ENCODE measurements at regions not wholly inside any gene's neighbourhood (a gene's known extent, or its start where the extent isn't known, plus 50 kb on each side); places are given as distances from the start of the nearest gene placed in this dataset.

DNA sequence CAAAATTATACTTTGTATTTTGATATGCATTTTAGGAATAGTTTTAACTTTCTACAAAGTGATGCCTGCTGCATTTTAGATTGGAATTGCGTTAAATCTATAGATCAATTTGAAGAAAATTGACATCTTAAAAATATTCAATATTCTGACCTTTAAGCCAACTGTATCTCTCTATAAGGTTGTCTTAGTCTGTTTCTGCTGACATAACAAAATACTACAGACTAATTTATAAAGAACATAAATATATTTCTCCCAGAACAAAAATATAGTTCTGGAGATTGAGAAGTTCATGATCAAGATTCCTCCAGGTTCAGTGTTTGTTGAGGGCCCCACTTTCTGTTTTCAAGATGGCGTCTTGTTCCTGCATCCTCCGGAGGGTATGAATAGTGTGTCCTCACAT, 73.6 kb upstream of the NEGR1 start:
- no peaks in the 10 kb centered on the region for H4K20me1 ChIP-seq (ENCODE audit: insufficient read depth, low read length)
- no peaks in the 10 kb centered on the region for H3K9me3 ChIP-seq (replicated peaks; ENCODE audit: insufficient read depth, low read length)
- no peak overlapping the region for H3K4me3 ChIP-seq (ENCODE audit: low read length)
- H3K36me3 ChIP-seq (replicated peaks; ENCODE audit: insufficient read depth, low read length): no peaks in the 10 kb centered on the region
- no peak overlapping the region for H3K4me2 ChIP-seq (ENCODE audit: low read depth, low read length)
- H3F3A ChIP-seq (ENCODE audit: insufficient read depth, low read length): no peaks in the 10 kb centered on the region
- no peak overlapping the region for H2AFZ ChIP-seq (ENCODE audit: low read length)
- TF ChIP-seq EZH2phosphoT487 (IDR thresholded peaks at IDR 0.05; ENCODE audit: low read length): no peak
- TF ChIP-seq, protein P1, sequence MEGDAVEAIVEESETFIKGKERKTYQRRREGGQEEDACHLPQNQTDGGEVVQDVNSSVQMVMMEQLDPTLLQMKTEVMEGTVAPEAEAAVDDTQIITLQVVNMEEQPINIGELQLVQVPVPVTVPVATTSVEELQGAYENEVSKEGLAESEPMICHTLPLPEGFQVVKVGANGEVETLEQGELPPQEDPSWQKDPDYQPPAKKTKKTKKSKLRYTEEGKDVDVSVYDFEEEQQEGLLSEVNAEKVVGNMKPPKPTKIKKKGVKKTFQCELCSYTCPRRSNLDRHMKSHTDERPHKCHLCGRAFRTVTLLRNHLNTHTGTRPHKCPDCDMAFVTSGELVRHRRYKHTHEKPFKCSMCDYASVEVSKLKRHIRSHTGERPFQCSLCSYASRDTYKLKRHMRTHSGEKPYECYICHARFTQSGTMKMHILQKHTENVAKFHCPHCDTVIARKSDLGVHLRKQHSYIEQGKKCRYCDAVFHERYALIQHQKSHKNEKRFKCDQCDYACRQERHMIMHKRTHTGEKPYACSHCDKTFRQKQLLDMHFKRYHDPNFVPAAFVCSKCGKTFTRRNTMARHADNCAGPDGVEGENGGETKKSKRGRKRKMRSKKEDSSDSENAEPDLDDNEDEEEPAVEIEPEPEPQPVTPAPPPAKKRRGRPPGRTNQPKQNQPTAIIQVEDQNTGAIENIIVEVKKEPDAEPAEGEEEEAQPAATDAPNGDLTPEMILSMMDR (IDR thresholded peaks at IDR 0.05; ENCODE audit: low read length): no peak
- TF ChIP-seq EZH2 (optimal IDR thresholded peaks at IDR 0.05; ENCODE audit: low read depth, low read length): no peak
- no peak overlapping the region for H3K9ac ChIP-seq (ENCODE audit: low read length)
- H3K4me1 ChIP-seq (ENCODE audit: low read length): no peaks in the 10 kb centered on the region
- H3K9me2 ChIP-seq (replicated peaks; ENCODE audit: insufficient read depth, low read length): no peaks in the 10 kb centered on the region
- no peak for DNase-seq
- no peaks in the 10 kb centered on the region for H3K79me2 ChIP-seq (ENCODE audit: low read length)
- no peak overlapping the region for H3K27ac ChIP-seq (ENCODE audit: low read length)
- H3K27me3 ChIP-seq (replicated peaks; ENCODE audit: insufficient read depth, low read length): no peaks in the 10 kb centered on the region

DNA sequence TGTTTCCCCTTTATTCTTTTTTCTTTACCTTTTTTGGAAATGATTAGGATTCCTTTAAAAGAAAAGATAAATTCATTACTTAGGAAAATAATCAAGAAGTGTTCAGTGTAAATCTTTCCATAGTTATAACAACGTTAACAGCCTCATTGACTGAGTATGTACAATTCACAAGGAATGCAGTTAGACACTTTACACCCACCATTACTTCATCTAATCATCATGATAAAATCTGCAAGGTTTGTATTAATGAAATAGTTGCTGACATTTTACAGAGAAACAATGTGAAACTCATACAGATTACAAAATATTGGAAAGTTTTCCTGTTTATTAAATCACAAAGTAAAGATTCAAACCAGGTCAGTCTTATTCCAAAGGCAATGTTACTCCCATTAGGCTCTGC, 59.3 kb upstream of the NEGR1 start:
- H2AFZ ChIP-seq (ENCODE audit: low read length): no peak overlapping the region
- DNase-seq: no peak
- no peak overlapping the region for H3K4me3 ChIP-seq (ENCODE audit: low read length)
- H3K27ac ChIP-seq (ENCODE audit: low read length): no peak overlapping the region
- no peaks in the 10 kb centered on the region for H3K36me3 ChIP-seq (replicated peaks; ENCODE audit: insufficient read depth, low read length)
- no peaks in the 10 kb centered on the region for H3K79me2 ChIP-seq (ENCODE audit: low read length)
- H3K9ac ChIP-seq (ENCODE audit: low read length): no peak overlapping the region
- no peaks in the 10 kb centered on the region for H3K27me3 ChIP-seq (replicated peaks; ENCODE audit: insufficient read depth, low read length)
- H4K20me1 ChIP-seq (ENCODE audit: insufficient read depth, low read length): no peaks in the 10 kb centered on the region
- H3K4me1 ChIP-seq (ENCODE audit: low read length): no peaks in the 10 kb centered on the region
- H3K9me3 ChIP-seq (replicated peaks; ENCODE audit: insufficient read depth, low read length): no peaks in the 10 kb centered on the region
- H3K4me2 ChIP-seq (ENCODE audit: low read depth, low read length): no peak overlapping the region
- no peaks in the 10 kb centered on the region for H3K9me2 ChIP-seq (replicated peaks; ENCODE audit: insufficient read depth, low read length)
- no peak for TF ChIP-seq EZH2phosphoT487 (IDR thresholded peaks at IDR 0.05; ENCODE audit: low read length)
- no peaks in the 10 kb centered on the region for H3F3A ChIP-seq (ENCODE audit: insufficient read depth, low read length)

DNA sequence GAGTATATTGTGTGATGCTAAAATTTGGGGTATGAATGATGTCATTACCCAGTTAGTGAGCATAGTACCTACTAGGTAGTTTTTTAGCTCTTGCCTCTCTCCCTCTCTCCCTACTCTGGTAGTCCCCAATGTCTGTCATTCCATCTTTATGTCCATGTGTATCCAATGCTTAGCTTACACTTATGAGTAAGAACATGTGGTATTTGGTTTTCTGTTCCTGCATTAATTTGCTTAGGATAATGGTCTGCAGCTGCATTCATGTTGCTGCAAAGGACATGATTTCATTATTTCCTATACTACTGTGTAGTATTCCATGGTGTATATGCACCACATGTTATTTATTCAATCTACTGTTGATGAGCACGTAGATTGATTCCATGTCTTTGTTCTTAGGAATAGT, 54.4 kb upstream of the NEGR1 start:
- H3K27ac ChIP-seq (ENCODE audit: low read length): no peak overlapping the region
- no peaks in the 10 kb centered on the region for H3K4me1 ChIP-seq (ENCODE audit: low read length)
- no peak overlapping the region for H3K9ac ChIP-seq (ENCODE audit: low read length)
- no peak overlapping the region for H2AFZ ChIP-seq (ENCODE audit: low read length)
- H3K4me3 ChIP-seq (ENCODE audit: low read length): no peak overlapping the region
- TF ChIP-seq EZH2 (optimal IDR thresholded peaks at IDR 0.05; ENCODE audit: low read depth, low read length) (no peak), EZH2phosphoT487 (IDR thresholded peaks at IDR 0.05; ENCODE audit: low read length) (no peak)
- TF ChIP-seq, protein P1 (IDR thresholded peaks at IDR 0.05; ENCODE audit: low read length): no peak
- H3K36me3 ChIP-seq (replicated peaks; ENCODE audit: insufficient read depth, low read length): no peaks in the 10 kb centered on the region
- no peak for DNase-seq
- H3K9me2 ChIP-seq (replicated peaks; ENCODE audit: insufficient read depth, low read length): no peaks in the 10 kb centered on the region
- no peaks in the 10 kb centered on the region for H3K9me3 ChIP-seq (replicated peaks; ENCODE audit: insufficient read depth, low read length)
- H3K27me3 ChIP-seq (replicated peaks; ENCODE audit: insufficient read depth, low read length): no peaks in the 10 kb centered on the region
- no peak overlapping the region for H3K4me2 ChIP-seq (ENCODE audit: low read depth, low read length)
- H3K79me2 ChIP-seq (ENCODE audit: low read length): no peaks in the 10 kb centered on the region
- no peaks in the 10 kb centered on the region for H4K20me1 ChIP-seq (ENCODE audit: insufficient read depth, low read length)
- no peaks in the 10 kb centered on the region for H3F3A ChIP-seq (ENCODE audit: insufficient read depth, low read length)
